Adrenal gland (tissue), 9 donors: ENCODE measurements at regions not wholly inside any gene's neighbourhood (a gene's known extent, or its start where the extent isn't known, plus 50 kb on each side); places are given as distances from the start of the nearest gene placed in this dataset.
A peak's percentile ranks its signal among the peaks of the same experiment; 100 is the strongest.

Source experiments
- DNase-seq, 7 donors: peaks; one replicate each; pipeline ENCODE4 v3.0.0-alpha.2; 2019 to 2020
- H3K27ac ChIP-seq, 5 donors: fragments of 200-600 bp; sonication (generic) in 4 of 5; 1 replicate in 3 of 5; 2 replicates in 2 of 5; pipeline versions ENCODE4 v1.5.1 to v1.8.0; 2016 to 2020; ENCODE audit warnings: mild to moderate bottlenecking in 1 of 5
- H3K27me3 ChIP-seq: fragments of 200-600 bp; 2 replicates; pipeline ENCODE4 v1.8.0; 2021
- H3K36me3 ChIP-seq, 2 donors: fragments of 200-600 bp; replicated peaks in 1 of 2; 1 replicate in 1 of 2; 2 replicates in 1 of 2; pipeline versions ENCODE4 v1.5.1 to v1.8.0; 2018 to 2022
- H3K4me1 ChIP-seq, 2 donors: fragments of 200-600 bp; replicated peaks in 1 of 2; 1 replicate in 1 of 2; 2 replicates in 1 of 2; pipeline versions ENCODE4 v1.5.1 to v1.8.0; 2018 to 2021
- H3K4me3 ChIP-seq, 4 donors: fragments of 200-600 bp; sonication (generic) in 3 of 4; one replicate each; pipeline ENCODE4 v1.5.1; 2016 to 2018
- H3K9me3 ChIP-seq, 3 donors: fragments of 200-600 bp; sonication (generic) in 1 of 3; replicated peaks in 1 of 3; 1 replicate in 2 of 3; 2 replicates in 1 of 3; pipeline versions ENCODE4 v1.5.1 to v1.8.0; 2016 to 2021
- CTCF ChIP-seq, 6 experiments: fragments of 450-650 bp in 4 of 6; fragments of 200-600 bp in 2 of 6; sonication (generic) in 1 of 6; IDR thresholded peaks; 1 replicate in 5 of 6; 2 replicates in 1 of 6; pipeline versions ENCODE4 v1.5.1 to v1.8.0; 2016 to 2021; ENCODE audit warnings: antibody characterized with exemption in 6 of 6, mild to moderate bottlenecking in 2 of 6, moderate library complexity in 1 of 6
- POLR2A ChIP-seq, 2 donors: fragments of 450-650 bp; IDR thresholded peaks; one replicate each; pipeline ENCODE4 v1.6.1; 2017; ENCODE audit warnings: antibody characterized with exemption in 2 of 2, mild to moderate bottlenecking in 2 of 2, moderate library complexity in 1 of 2
- WGBS, 4 donors: extraction: QIAGEN DNeasy Blood & Tissue Kit in 2 of 4; methylation state at CpG; one replicate each; pipeline versions ENCODE4 v1.1.5 to v1.1.7; 2013 to 2017; 5-methylcytosine and 5-hydroxymethylcytosine counted together
- intact Hi-C, 2 donors: fragments of 100-400 bp; cut with DNase I; formaldehyde crosslinking; loops; one replicate each; pipeline versions ENCODE4 v1.14.1 to v1.15.0; 2022 to 2023
- donor health status: healthy with polysubstance abuse.
- donor health status: Bipolar disorder and iron deficiency.
- donor health status: DM: yes; HTN: yes; CAD: no.
- donor health status: DM: no; HTN: no; CAD: no.
- donor health status: DM: no; HTN: no; CAD: no.

DNA sequence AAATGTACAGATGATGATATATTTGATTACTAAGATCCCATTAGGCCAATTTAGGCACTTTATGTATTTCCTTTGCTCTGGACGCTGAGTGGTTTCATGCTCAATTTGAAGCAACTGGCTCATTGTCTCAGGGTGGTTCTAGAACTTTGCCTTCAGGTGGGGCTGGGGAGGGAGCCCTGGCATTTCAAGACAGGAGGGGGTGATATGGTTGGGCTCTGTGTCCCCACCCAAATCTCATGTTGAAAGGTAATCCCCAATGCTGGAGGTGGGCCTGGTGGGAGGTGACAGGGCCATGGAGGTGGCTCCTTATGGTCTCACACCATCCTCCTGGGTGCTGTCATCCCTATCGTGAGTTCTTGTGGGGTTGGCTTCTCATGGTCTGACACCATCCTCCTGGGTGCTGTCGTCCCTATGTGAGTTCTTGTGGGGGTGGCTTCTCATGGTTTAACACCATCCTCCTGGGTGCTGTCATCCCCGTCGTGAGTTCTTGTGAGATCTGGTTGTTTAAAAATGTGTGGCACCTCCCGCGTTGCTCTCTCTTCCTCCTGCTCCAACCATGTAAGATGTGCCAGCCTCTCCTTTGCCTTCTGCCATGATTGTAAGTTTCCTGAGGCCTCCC, 151.5 kb upstream of the KLF6 start:
- H3K9me3 ChIP-seq = no peaks in the 10 kb centered on the region
- peak overlapping the region in 1 of 5 donors; percentile 13 for H3K27ac ChIP-seq
- 81 to 93% (median 88%) methylated on average over 7 of the region's 7 CpGs for WGBS, 4 donors
- no peak for DNase-seq
- H3K27me3 ChIP-seq = no peaks in the 10 kb centered on the region
- no peak overlapping the region for H3K4me3 ChIP-seq
- H3K4me1 ChIP-seq = no peaks in the 10 kb centered on the region
- no peak for TF ChIP-seq POLR2A (IDR thresholded peaks at IDR 0.05)
- no peaks in the 10 kb centered on the region for H3K36me3 ChIP-seq
- intact Hi-C loops = no loop called here

GRCh38 chr10:3935933-3936359, 150.9 kb upstream of the KLF6 start:
- H3K36me3 ChIP-seq = no peaks in the 10 kb centered on the region
- no peaks in the 10 kb centered on the region for H3K27me3 ChIP-seq
- H3K4me3 ChIP-seq = no peak overlapping the region
- intact Hi-C loops = no loop called here
- no peak for DNase-seq
- 63 to 69% (median 65%) methylated on average over 9 of the region's 9 CpGs for WGBS, 4 donors
- TF ChIP-seq CTCF (IDR thresholded peaks at IDR 0.05) (no peak), POLR2A (IDR thresholded peaks at IDR 0.05) (no peak)
- H3K4me1 ChIP-seq = no peaks in the 10 kb centered on the region
- no peaks in the 10 kb centered on the region for H3K9me3 ChIP-seq
- peak overlapping the region in 2 of 5 donors; percentile 38 to 48 for H3K27ac ChIP-seq

DNA sequence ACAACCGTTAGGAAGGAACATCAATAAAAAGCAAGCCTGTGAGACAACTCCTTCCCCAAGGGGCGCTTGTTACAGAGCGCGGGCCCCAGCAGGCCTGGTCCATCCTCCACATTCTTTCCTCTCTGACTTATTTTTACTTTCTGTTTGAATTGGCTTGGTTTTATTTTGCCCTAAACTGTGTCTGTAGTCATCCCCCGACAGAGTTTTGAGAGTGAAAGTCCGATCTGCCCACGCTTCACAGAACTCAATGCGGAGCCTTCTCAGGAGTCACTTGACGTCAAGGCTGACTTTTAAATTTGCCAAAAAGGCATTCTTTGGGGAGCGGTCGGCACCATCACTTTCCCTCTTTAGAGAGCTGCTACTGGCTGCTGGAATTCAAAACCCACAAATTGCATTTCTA, 150.1 kb upstream of the KLF6 start:
- peak overlapping the region in 2 of 5 donors; percentile 48 to 68 for H3K27ac ChIP-seq
- TF ChIP-seq CTCF (IDR thresholded peaks at IDR 0.05) (no peak), POLR2A (IDR thresholded peaks at IDR 0.05) (no peak)
- H3K4me3 ChIP-seq = peak overlapping the region in 1 of 4 donors; percentile 10
- H3K36me3 ChIP-seq = no peaks in the 10 kb centered on the region
- WGBS, 4 donors = 68 to 72% (median 70%) methylated on average over 11 of the region's 11 CpGs
- H3K9me3 ChIP-seq = no peaks in the 10 kb centered on the region
- no peaks in the 10 kb centered on the region for H3K27me3 ChIP-seq
- peak in 4 of 7 donors; percentile 5 to 64 (median 26) for DNase-seq
- intact Hi-C loops = no loop called here
- H3K4me1 ChIP-seq = no peaks in the 10 kb centered on the region

GRCh38 chr10:3933733-3934132, 148.7 kb upstream of the KLF6 start:
- no peak overlapping the region for H3K27ac ChIP-seq
- H3K27me3 ChIP-seq = no peaks in the 10 kb centered on the region
- TF ChIP-seq CTCF (IDR thresholded peaks at IDR 0.05) = no peak
- no peaks in the 10 kb centered on the region for H3K9me3 ChIP-seq
- 83 to 92% (median 88%) methylated on average over 4 of the region's 4 CpGs for WGBS, 4 donors
- H3K4me3 ChIP-seq = no peak overlapping the region
- intact Hi-C loops = no loop called here
- no peak for DNase-seq
- H3K36me3 ChIP-seq = no peaks in the 10 kb centered on the region
- H3K4me1 ChIP-seq = no peaks in the 10 kb centered on the region
